Loucy (cell line): ENCODE measurements at regions not wholly inside any gene's neighbourhood (a gene's known extent, or its start where the extent isn't known, plus 50 kb on each side); places are given as distances from the start of the nearest gene placed in this dataset.

ENCODE experiments used
- EZH2phosphoT487 ChIP-seq: fragments of 200-600 bp; IDR thresholded peaks from 2 replicates; pipeline ENCODE4 v1.6.1; 2018; ENCODE audit warnings: antibody characterized with exemption, mild to moderate bottlenecking, moderate library complexity, borderline replicate concordance
- TF ChIP-seq, protein P1 (sequence below): fragments of 200-600 bp; sonication (generic); conservative IDR thresholded peaks from 2 replicates; pipeline ENCODE4 v1.5.1; 2014; ENCODE audit warnings: mild to moderate bottlenecking, antibody characterized with exemption, low read length

GRCh38 chr10:53379956-53380355, 607.4 kb upstream of the MBL2 start:
- TF ChIP-seq, protein P1, sequence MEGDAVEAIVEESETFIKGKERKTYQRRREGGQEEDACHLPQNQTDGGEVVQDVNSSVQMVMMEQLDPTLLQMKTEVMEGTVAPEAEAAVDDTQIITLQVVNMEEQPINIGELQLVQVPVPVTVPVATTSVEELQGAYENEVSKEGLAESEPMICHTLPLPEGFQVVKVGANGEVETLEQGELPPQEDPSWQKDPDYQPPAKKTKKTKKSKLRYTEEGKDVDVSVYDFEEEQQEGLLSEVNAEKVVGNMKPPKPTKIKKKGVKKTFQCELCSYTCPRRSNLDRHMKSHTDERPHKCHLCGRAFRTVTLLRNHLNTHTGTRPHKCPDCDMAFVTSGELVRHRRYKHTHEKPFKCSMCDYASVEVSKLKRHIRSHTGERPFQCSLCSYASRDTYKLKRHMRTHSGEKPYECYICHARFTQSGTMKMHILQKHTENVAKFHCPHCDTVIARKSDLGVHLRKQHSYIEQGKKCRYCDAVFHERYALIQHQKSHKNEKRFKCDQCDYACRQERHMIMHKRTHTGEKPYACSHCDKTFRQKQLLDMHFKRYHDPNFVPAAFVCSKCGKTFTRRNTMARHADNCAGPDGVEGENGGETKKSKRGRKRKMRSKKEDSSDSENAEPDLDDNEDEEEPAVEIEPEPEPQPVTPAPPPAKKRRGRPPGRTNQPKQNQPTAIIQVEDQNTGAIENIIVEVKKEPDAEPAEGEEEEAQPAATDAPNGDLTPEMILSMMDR: no peak
- no peak for TF ChIP-seq EZH2phosphoT487
